OCI-LY1 (cell line): ENCODE measurements at regions not wholly inside any gene's neighbourhood (a gene's known extent, or its start where the extent isn't known, plus 50 kb on each side); places are given as distances from the start of the nearest gene placed in this dataset.
"Not testable (repeated sequence)": the region's sequence is repeated elsewhere in the genome, so short reads cannot be mapped to it uniquely, and the experiment has no call there.

Source experiments
- H2AFZ ChIP-seq: fragments of 200-600 bp; sonication (generic), shearing (Covaris generic); 2 replicates; pipeline ENCODE4 v1.6.0; 2014; ENCODE audit warnings: antibody characterized with exemption, mild to moderate bottlenecking, low read length
- H3F3A ChIP-seq: fragments of 200-600 bp; sonication (generic), shearing (Covaris generic); 2 replicates; pipeline ENCODE4 v1.6.0; 2014; ENCODE audit warnings: mild to moderate bottlenecking, antibody characterized with exemption, low read length, moderate library complexity; ENCODE audit not compliant: insufficient read depth
- H3K27ac ChIP-seq: fragments of 200-600 bp; sonication (generic); 2 replicates; pipeline ENCODE4 v1.5.1; 2014; ENCODE audit warnings: low read length, mixed run types, mild to moderate bottlenecking, low read depth; ENCODE audit not compliant: poor library complexity, severe bottlenecking
- H3K27me3 ChIP-seq: fragments of 200-600 bp; sonication (generic); 2 replicates; pipeline ENCODE4 v1.6.0; 2014; ENCODE audit warnings: antibody characterized with exemption, mild to moderate bottlenecking, low read length, moderate library complexity; ENCODE audit not compliant: insufficient read depth
- H3K36me3 ChIP-seq: fragments of 200-600 bp; sonication (generic); 2 replicates; pipeline ENCODE4 v1.6.1; 2014; ENCODE audit warnings: mild to moderate bottlenecking, antibody characterized with exemption, low read length, moderate library complexity, mixed read lengths; ENCODE audit not compliant: insufficient read depth
- H3K4me1 ChIP-seq: fragments of 200-600 bp; sonication (generic); 2 replicates; pipeline ENCODE4 v1.5.1; 2014; ENCODE audit warnings: mild to moderate bottlenecking, low read length, moderate library complexity; ENCODE audit not compliant: insufficient read depth, severe bottlenecking
- H3K4me2 ChIP-seq: fragments of 200-600 bp; sonication (generic), shearing (Covaris generic); 2 replicates; pipeline ENCODE4 v1.6.1; 2014; ENCODE audit warnings: low read length
- H3K4me3 ChIP-seq: fragments of 200-600 bp; sonication (generic); 2 replicates; pipeline ENCODE4 v1.5.1; 2014; ENCODE audit warnings: low read length, low read depth, mild to moderate bottlenecking, mixed read lengths; ENCODE audit not compliant: poor library complexity, severe bottlenecking
- H3K79me2 ChIP-seq: fragments of 200-600 bp; shearing (Covaris generic); 2 replicates; pipeline ENCODE4 v1.6.1; 2016; ENCODE audit warnings: mixed run types, low read length, mixed read lengths; ENCODE audit not compliant: insufficient read depth
- H3K9ac ChIP-seq: fragments of 200-600 bp; sonication (generic), shearing (Covaris generic); 2 replicates; pipeline ENCODE4 v1.6.1; 2014; ENCODE audit warnings: mild to moderate bottlenecking, low read length, mixed read lengths
- H3K9me2 ChIP-seq: fragments of 200-600 bp; sonication (generic), shearing (Covaris generic); 2 replicates; pipeline ENCODE4 v1.6.1; 2014; ENCODE audit warnings: low read depth, mild to moderate bottlenecking, low read length, mixed read lengths
- H3K9me3 ChIP-seq: fragments of 200-600 bp; shearing (Covaris generic); 2 replicates; pipeline ENCODE4 v1.6.1; 2014; ENCODE audit warnings: low read length, mixed read lengths
- H4K20me1 ChIP-seq: fragments of 200-600 bp; sonication (generic), shearing (Covaris generic); 2 replicates; pipeline ENCODE4 v1.6.0; 2016; ENCODE audit warnings: mild to moderate bottlenecking, low read length; ENCODE audit not compliant: insufficient read depth
- CTCF ChIP-seq: fragments of 200-600 bp; sonication (generic), shearing (Covaris generic); IDR thresholded peaks from 2 replicates; pipeline ENCODE4 v1.5.1; 2017; ENCODE audit warnings: mild to moderate bottlenecking, antibody characterized with exemption, low read length, moderate library complexity, mixed read lengths
- EZH2 ChIP-seq: fragments of 200-600 bp; sonication (generic), shearing (Covaris generic); IDR thresholded peaks from 2 replicates; pipeline ENCODE4 v1.8.0; 2017; ENCODE audit warnings: borderline replicate concordance, mixed run types, mild to moderate bottlenecking, antibody characterized with exemption, low read length, moderate library complexity, mixed read lengths

DNA sequence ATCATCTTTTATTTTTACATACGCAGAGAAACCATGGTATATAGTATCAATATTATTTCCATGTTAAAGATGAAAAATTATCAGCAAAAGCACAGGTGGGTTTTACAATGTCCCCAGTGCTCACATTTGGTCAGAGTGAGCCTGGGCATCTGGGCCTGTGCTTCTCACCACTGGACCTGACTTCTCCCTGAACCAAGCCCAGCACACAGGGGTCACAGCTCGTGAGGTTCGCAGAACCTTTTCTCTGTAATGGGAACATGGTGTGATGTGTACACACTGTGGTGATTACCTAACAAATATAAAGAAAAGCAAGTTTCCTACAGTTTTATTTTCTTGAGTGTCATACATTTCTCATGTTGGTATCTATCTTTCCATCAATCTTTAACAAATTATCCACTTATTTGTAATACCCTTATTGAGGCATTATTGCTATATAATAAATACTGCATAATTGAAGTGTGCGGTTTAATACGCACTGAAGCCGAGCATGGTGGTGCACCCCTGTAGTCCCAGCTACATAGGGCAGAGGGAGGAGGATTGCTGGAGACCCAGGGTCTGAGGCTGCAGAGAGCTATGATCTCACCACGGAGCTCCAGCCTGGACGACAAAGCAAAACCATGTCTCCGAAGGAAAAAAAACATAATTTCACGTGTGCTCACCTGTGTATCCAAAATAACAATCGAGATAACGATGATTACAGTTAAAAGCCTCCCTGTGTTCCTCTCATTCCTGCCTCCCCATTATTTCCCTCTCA, 743.2 kb downstream of the TMEM121 start:
- Histone ChIP-seq H3K79me2 (peaks cover 8% of the 10 kb centered on the region; the same call in 1 of the 2 replicates), H3K4me2 (peak overlapping the region; percentile 68), H3K27me3 (no peaks in the 10 kb centered on the region), H2AFZ (no peak overlapping the region), H3K9me2 (no peaks in the 10 kb centered on the region), H4K20me1 (no peaks in the 10 kb centered on the region), H3F3A (peaks cover 6% of the 10 kb centered on the region; the same call in 1 of the 2 replicates), H3K27ac (peak overlapping the region; percentile 92), H3K4me3 (peak overlapping the region; percentile 59), H3K9ac (peak overlapping the region; percentile 67), H3K36me3 (no peaks in the 10 kb centered on the region), H3K4me1 (peaks cover 52% of the 10 kb centered on the region), H3K9me3 (no peaks in the 10 kb centered on the region)
- TF ChIP-seq EZH2, result no peak
- no peak for TF ChIP-seq CTCF

- H3K27me3 ChIP-seq, result not testable (repeated sequence)
These were observed 744.2 kb downstream of the TMEM121 start for GRCh38 chr14:106270476-106271121.

GRCh38 chr14:106276326-106277267, 750.2 kb downstream of the TMEM121 start:
- Histone ChIP-seq H3K36me3 (no peaks in the 10 kb centered on the region), H3K4me3 (peak overlapping the region; percentile 53), H3K9ac (peak overlapping the region; percentile 47; the same call in 1 of the 2 replicates), H2AFZ (no peak overlapping the region), H3K9me3 (no peaks in the 10 kb centered on the region), H3K79me2 (no peaks in the 10 kb centered on the region), H4K20me1 (no peaks in the 10 kb centered on the region), H3F3A (no peaks in the 10 kb centered on the region), H3K4me1 (peaks cover 29% of the 10 kb centered on the region), H3K27ac (peak overlapping the region; percentile 79), H3K27me3 (no peaks in the 10 kb centered on the region), H3K4me2 (peak overlapping the region; percentile 65), H3K9me2 (no peaks in the 10 kb centered on the region)
- no peak for TF ChIP-seq CTCF

More at GRCh38 chr14:106270476-106271121, 744.2 kb downstream of the TMEM121 start:
- Histone ChIP-seq H3K4me1 (peaks cover 46% of the 10 kb centered on the region), H3K9ac (peak overlapping the region; percentile 67), H3K27ac (peak overlapping the region; percentile 92), H3K4me2 (peak overlapping the region; percentile 68), H3K4me3 (peak overlapping the region; percentile 59)
- not testable (repeated sequence) for H3F3A ChIP-seq, H3K79me2 ChIP-seq, H3K9me3 ChIP-seq, H2AFZ ChIP-seq, H3K9me2 ChIP-seq, H3K36me3 ChIP-seq, H4K20me1 ChIP-seq
